Neutrophil (primary cell): ENCODE measurements at regions not wholly inside any gene's neighbourhood (a gene's known extent, or its start where the extent isn't known, plus 50 kb on each side); places are given as distances from the start of the nearest gene placed in this dataset.

ENCODE experiments used
- H3K27ac ChIP-seq: fragments of 200-600 bp; sonication (generic); 2 replicates; pipeline ENCODE4 v1.5.1; 2016; ENCODE audit warnings: mild to moderate bottlenecking, moderate library complexity
- H3K27me3 ChIP-seq: fragments of 200-600 bp; sonication (generic); 2 replicates; pipeline ENCODE4 v1.6.0; 2016; ENCODE audit warnings: mild to moderate bottlenecking
- H3K36me3 ChIP-seq: fragments of 200-600 bp; sonication (generic); 2 replicates; pipeline ENCODE4 v1.5.1; 2017
- H3K4me1 ChIP-seq, 2 experiments: fragments of 200-600 bp in 1 of 2; sonication (generic) in 1 of 2; 1 replicate in 1 of 2; 2 replicates in 1 of 2; pipeline versions ENCODE4 v1.5.1 to v1.6.1; 2013 to 2016; ENCODE audit warnings: low read depth in 1 of 2, low read length in 1 of 2, mild to moderate bottlenecking in 1 of 2, moderate library complexity in 1 of 2; ENCODE audit not compliant: control insufficient read depth in 1 of 2, insufficient read depth in 1 of 2
- H3K4me3 ChIP-seq, 2 experiments: fragments of 200-600 bp in 1 of 2; sonication (generic) in 1 of 2; 1 replicate in 1 of 2; 2 replicates in 1 of 2; pipeline ENCODE4 v1.5.1; 2013 to 2016; ENCODE audit warnings: low read depth in 1 of 2, low read length in 1 of 2, mild to moderate bottlenecking in 1 of 2, moderate library complexity in 1 of 2
- H3K9me3 ChIP-seq: fragments of 200-600 bp; sonication (generic); 2 replicates; pipeline ENCODE4 v1.5.1; 2016
- CTCF ChIP-seq: fragments of 200-600 bp; sonication (generic); IDR thresholded peaks from 2 replicates; pipeline ENCODE4 v1.5.1; 2016; ENCODE audit warnings: antibody characterized with exemption

GRCh38 chr7:13042605-13043236 lies 355.3 kb downstream of the ARL4A start:
- Histone ChIP-seq H3K4me1 (no peaks in the 10 kb centered on the region), H3K27me3 (no peaks in the 10 kb centered on the region), H3K4me3 (no peak overlapping the region), H3K27ac (no peak overlapping the region), H3K9me3 (no peaks in the 10 kb centered on the region), H3K36me3 (no peaks in the 10 kb centered on the region)
- no peak for TF ChIP-seq CTCF

- Histone ChIP-seq H3K4me1 (no peaks in the 10 kb centered on the region), H3K27ac (no peak overlapping the region), H3K36me3 (no peaks in the 10 kb centered on the region), H3K4me3 (no peak overlapping the region), H3K27me3 (no peaks in the 10 kb centered on the region), H3K9me3 (no peaks in the 10 kb centered on the region)
- TF ChIP-seq CTCF, result no peak
Measured at GRCh38 chr7:13044309-13044708, 356.9 kb downstream of the ARL4A start.

GRCh38 chr7:13047061-13047460 lies 359.6 kb downstream of the ARL4A start:
- H3K36me3 ChIP-seq, result no peaks in the 10 kb centered on the region
- H3K9me3 ChIP-seq, result no peaks in the 10 kb centered on the region
- TF ChIP-seq CTCF, result no peak
- H3K4me3 ChIP-seq, result no peak overlapping the region
- no peak overlapping the region for H3K27ac ChIP-seq
- no peaks in the 10 kb centered on the region for H3K27me3 ChIP-seq
- H3K4me1 ChIP-seq, result no peaks in the 10 kb centered on the region

- Histone ChIP-seq H3K4me1 (no peaks in the 10 kb centered on the region), H3K36me3 (no peaks in the 10 kb centered on the region), H3K4me3 (no peak overlapping the region), H3K9me3 (no peaks in the 10 kb centered on the region), H3K27me3 (no peaks in the 10 kb centered on the region), H3K27ac (no peak overlapping the region)
- TF ChIP-seq CTCF, result no peak
Measured at GRCh38 chr7:13049946-13050345, 362.5 kb downstream of the ARL4A start.

GRCh38 chr7:13050703-13051102 lies 363.3 kb downstream of the ARL4A start:
- H3K9me3 ChIP-seq, result no peaks in the 10 kb centered on the region
- no peak overlapping the region for H3K27ac ChIP-seq
- TF ChIP-seq CTCF, result no peak
- H3K27me3 ChIP-seq, result no peaks in the 10 kb centered on the region
- no peak overlapping the region for H3K4me3 ChIP-seq
- no peaks in the 10 kb centered on the region for H3K36me3 ChIP-seq
- peaks cover 0 to 1% of the 10 kb centered on the region in 2 experiments for H3K4me1 ChIP-seq
